HepG2 (cell line): ENCODE measurements at regions not wholly inside any gene's neighbourhood (a gene's known extent, or its start where the extent isn't known, plus 50 kb on each side); places are given as distances from the start of the nearest gene placed in this dataset.

Experiments used
- ATAC-seq: fragments of 200-7000 bp; cut with Tn5 transposase; 3 replicates; pipeline ENCODE4 v1.9.1; 2020; ENCODE audit warnings: mild to moderate bottlenecking, moderate library complexity
- BruUV-seq: library from RNA; stranded (reverse); fragments of 400-500 nt; replicated peaks from 2 replicates; lab custom pipeline; 2021; lab: Mats Ljungman, UMichigan
- CTCF ChIA-PET: fragments of 300-600 bp; formaldehyde crosslinking; extraction: SDS; loops from one replicate; lab custom pipeline; 2021; ENCODE audit warnings: low total read pairs, inconsistent platforms, low intra/inter-chr PET ratio; lab: Yijun Ruan, JAX
- POLR2A ChIA-PET: fragments of 350-600 bp; sonication (Branson Sonifier 250); formaldehyde crosslinking; loops from one replicate; lab custom pipeline; 2020; ENCODE audit warnings: antibody characterized with exemption, inconsistent platforms; lab: Yijun Ruan, JAX
- DNase-seq: peaks from one replicate; pipeline ENCODE4 v3.0.0-alpha.2; 2015; ENCODE audit warnings: low spot score
- FAIRE-seq: peaks from 3 replicates; lab custom pipeline; 2011; peaks lifted over from hg19 to GRCh38; lab: Jason Lieb, UNC
- H2AFZ ChIP-seq: one replicate; pipeline ENCODE4 v1.6.1; 2011; ENCODE audit warnings: low read length, inconsistent platforms
- H3K27ac ChIP-seq: fragments of 300-600 bp; 3 replicates; pipeline ENCODE4 v1.8.0; 2011; ENCODE audit warnings: mixed run types, mild to moderate bottlenecking, mixed read lengths, low read length, inconsistent platforms; ENCODE audit not compliant: insufficient read depth; ENCODE audit errors: extremely low read length
- H3K27me3 ChIP-seq, 2 experiments: fragments of 200-600 bp in 1 of 2; 2 replicates in 1 of 2; 3 replicates in 1 of 2; pipeline versions ENCODE4 v1.6.0 to v1.8.0; 2011; ENCODE audit warnings: low read length in 2 of 2, mild to moderate bottlenecking in 2 of 2, moderate library complexity in 2 of 2, inconsistent platforms in 1 of 2; ENCODE audit not compliant: insufficient read depth in 2 of 2, control insufficient read depth in 1 of 2
- H3K36me3 ChIP-seq, 2 experiments: fragments of 200-600 bp in 1 of 2; replicated peaks in 1 of 2; 2 replicates in 1 of 2; 3 replicates in 1 of 2; pipeline versions ENCODE4 v1.5.1 to v1.8.0; 2011; ENCODE audit warnings: low read length in 2 of 2, inconsistent platforms in 1 of 2; ENCODE audit not compliant: insufficient read depth in 2 of 2, control insufficient read depth in 1 of 2
- H3K4me1 ChIP-seq: 2 replicates; pipeline ENCODE4 v1.5.1; 2012; ENCODE audit warnings: low read length, inconsistent platforms; ENCODE audit not compliant: insufficient read depth
- H3K4me2 ChIP-seq: 2 replicates; pipeline ENCODE4 v1.6.0; 2011; ENCODE audit warnings: low read depth, low read length, inconsistent platforms
- H3K4me3 ChIP-seq, 3 experiments: fragments of 200-600 bp in 1 of 3; sonication (generic), shearing (Covaris generic) in 1 of 3; replicated peaks in 1 of 3; 2 replicates each; pipeline ENCODE4 v1.5.1; 2011 to 2016; ENCODE audit warnings: low read length in 3 of 3, inconsistent platforms in 2 of 3, low read depth in 2 of 3, mild to moderate bottlenecking in 2 of 3, control low read depth in 1 of 3, mixed read lengths in 1 of 3; ENCODE audit not compliant: insufficient read depth in 1 of 3
- H3K79me2 ChIP-seq: one replicate; pipeline ENCODE4 v1.6.1; 2011; ENCODE audit warnings: low read length, inconsistent platforms; ENCODE audit not compliant: insufficient read depth
- H3K9ac ChIP-seq: 2 replicates; pipeline ENCODE4 v1.6.0; 2011; ENCODE audit warnings: mild to moderate bottlenecking, low read depth, low read length, inconsistent platforms; ENCODE audit not compliant: insufficient read depth
- H3K9me3 ChIP-seq: 2 replicates; pipeline ENCODE4 v1.5.1; 2012; ENCODE audit warnings: mild to moderate bottlenecking, low read length
- H4K20me1 ChIP-seq: 2 replicates; pipeline ENCODE4 v1.6.0; 2011; ENCODE audit warnings: inconsistent platforms, mild to moderate bottlenecking, low read length, moderate library complexity; ENCODE audit not compliant: insufficient read depth
- ARID3A ChIP-seq: IDR thresholded peaks from 2 replicates; pipeline ENCODE4 v1.6.1; 2012; ENCODE audit warnings: low read depth, low read length, improper control_type of control experiment
- ATRX ChIP-seq: sonication (generic); formaldehyde crosslinking; IDR thresholded peaks from 2 replicates; pipeline ENCODE4 v1.4.0; 2020; ENCODE audit warnings: missing genetic modification reagents, borderline replicate concordance
- KLF11 ChIP-seq: IDR thresholded peaks from 2 replicates; pipeline ENCODE4 v1.6.1; 2016; ENCODE audit warnings: missing compliant biosample characterization
- NFYC ChIP-seq: IDR thresholded peaks from 2 replicates; pipeline ENCODE4 v1.6.1; 2016; ENCODE audit warnings: missing genetic modification reagents, missing compliant biosample characterization
- PHF20 ChIP-seq: sonication (generic); formaldehyde crosslinking; IDR thresholded peaks from 2 replicates; pipeline ENCODE4 v1.5.0; 2020; ENCODE audit warnings: mild to moderate bottlenecking, missing genetic modification reagents
- ZKSCAN5 ChIP-seq: sonication (generic); formaldehyde crosslinking; IDR thresholded peaks from 2 replicates; pipeline ENCODE4 v1.5.1; 2020; ENCODE audit warnings: mild to moderate bottlenecking, missing genetic modification reagents
- ZMYM3 ChIP-seq: sonication (generic); formaldehyde crosslinking; IDR thresholded peaks from 2 replicates; pipeline ENCODE4 v1.5.1; 2020; ENCODE audit warnings: mild to moderate bottlenecking, missing genetic modification reagents
- ZNF225 ChIP-seq: sonication (generic); formaldehyde crosslinking; IDR thresholded peaks from 2 replicates; pipeline ENCODE4 v1.4.0; 2020; ENCODE audit warnings: mild to moderate bottlenecking, missing genetic modification reagents
- ZNF577 ChIP-seq: sonication (generic); formaldehyde crosslinking; IDR thresholded peaks from 2 replicates; pipeline ENCODE4 v1.4.0; 2020; ENCODE audit warnings: mild to moderate bottlenecking, low read depth, missing genetic modification reagents, borderline replicate concordance
- ZNF644 ChIP-seq: IDR thresholded peaks from 2 replicates; pipeline ENCODE4 v1.6.1; 2016; ENCODE audit warnings: low read depth
- ZNF761 ChIP-seq: sonication (generic); formaldehyde crosslinking; conservative IDR thresholded peaks from 2 replicates; pipeline ENCODE4 v1.4.0; 2020; ENCODE audit warnings: mild to moderate bottlenecking, missing genetic modification reagents
- WGBS: methylation state at CpG from one replicate; pipeline ENCODE4 v1.1.6; 2017; ENCODE audit warnings: low lambda C conversion rate; 5-methylcytosine and 5-hydroxymethylcytosine counted together
- in situ Hi-C: cut with HindIII; loops from 2 replicates; pipeline ENCODE4 v1.10.0; 2017; ENCODE audit warnings: low pct_unique_long_range_greater_than_20kb; ENCODE audit not compliant: extremely low pct_ligation_motif_present
- intact Hi-C: fragments of 100-400 bp; cut with micrococcal nuclease; formaldehyde crosslinking; loops from one replicate; pipeline ENCODE4 v1.10.0; 2022; ENCODE audit not compliant: unreplicated experiment
- TF ChIP-seq, protein P1 (sequence below): sonication (generic); IDR thresholded peaks from 2 replicates; pipeline ENCODE4 v1.6.1; 2016; ENCODE audit warnings: low read depth, borderline replicate concordance
- TF ChIP-seq, protein P2 (sequence below), 2 experiments: sonication (generic) in 1 of 2; formaldehyde crosslinking in 1 of 2; IDR thresholded peaks; 2 replicates each; pipeline versions ENCODE4 v1.5.1 to v1.6.1; 2011 to 2020; ENCODE audit warnings: borderline replicate concordance in 1 of 2, low read depth in 1 of 2, low read length in 1 of 2, mild to moderate bottlenecking in 1 of 2, missing genetic modification reagents in 1 of 2, moderate library complexity in 1 of 2

GRCh38 chr7:51640841-51641240, 324.2 kb upstream of the COBL start:
- DNase-seq (no peak), ATAC-seq (no peak), FAIRE-seq (no peak)
- intact Hi-C loops (no loop called here), in situ Hi-C loops (no loop called here)
- no peaks in the 10 kb centered on the region for H3K36me3 ChIP-seq
- H3K27ac ChIP-seq, result no peak overlapping the region
- TF ChIP-seq ZNF644 (CRISPR knock-in tag) (no peak), ARID3A (no peak), PHF20 (CRISPR knock-in tag) (no peak)
- no peak overlapping the region for H3K9ac ChIP-seq
- H3K4me1 ChIP-seq, result no peaks in the 10 kb centered on the region
- no peak overlapping the region for H2AFZ ChIP-seq
- H3K4me2 ChIP-seq, result no peak overlapping the region
- H3K27me3 ChIP-seq, result peaks cover 0 to 32% of the 10 kb centered on the region in 2 experiments; a peak in 2 of 5 replicates
- no peaks in the 10 kb centered on the region for H3K79me2 ChIP-seq
- H3K9me3 ChIP-seq, result no peaks in the 10 kb centered on the region
- H3K4me3 ChIP-seq, result no peak overlapping the region
- BruUV-seq, result no TSS peak
- 24% methylated on average over 7 of the region's 9 CpGs for WGBS
- no peaks in the 10 kb centered on the region for H4K20me1 ChIP-seq
- POLR2A ChIA-PET, result no interaction called here
- CTCF ChIA-PET, result no interaction called here

DNA sequence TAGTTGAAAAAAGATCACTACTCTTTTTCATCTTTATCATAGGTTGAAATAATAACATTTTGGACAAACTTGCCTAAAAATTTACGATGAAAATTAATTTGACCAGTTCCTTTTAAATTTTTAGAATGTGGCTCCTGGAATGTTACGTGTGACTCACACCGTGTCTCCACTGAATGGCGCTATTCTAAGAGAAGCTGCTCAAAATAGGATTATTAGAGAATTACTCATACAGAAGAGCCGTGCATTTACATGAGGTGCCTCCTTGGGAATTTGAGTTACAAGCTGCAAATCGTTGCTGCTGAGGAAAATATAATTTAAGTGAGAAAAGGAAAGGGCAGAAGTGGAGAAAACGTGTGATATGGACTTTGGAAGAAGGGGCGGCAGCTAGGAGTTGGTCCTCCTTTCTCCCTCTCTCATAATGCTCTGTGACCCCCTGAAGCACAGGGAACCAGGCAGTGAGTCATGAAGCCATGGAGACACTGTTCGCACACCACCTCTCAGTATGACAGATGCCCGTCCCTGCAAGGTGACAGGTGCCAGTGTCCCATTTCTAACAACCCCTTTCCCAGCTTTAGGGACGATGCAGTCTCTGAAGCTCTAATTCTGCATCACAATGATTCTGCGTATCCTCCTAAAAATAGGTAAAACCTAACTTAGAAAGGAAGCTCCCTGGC, 323.2 kb upstream of the COBL start:
- Histone ChIP-seq H3K4me2 (no peak overlapping the region), H3K4me3 (no peak overlapping the region), H3K79me2 (no peaks in the 10 kb centered on the region), H3K9ac (no peak overlapping the region), H3K27ac (no peak overlapping the region), H3K4me1 (no peaks in the 10 kb centered on the region), H3K27me3 (peaks cover 0 to 29% of the 10 kb centered on the region in 2 experiments; a peak in 2 of 5 replicates), H3K9me3 (no peaks in the 10 kb centered on the region), H3K36me3 (no peaks in the 10 kb centered on the region), H4K20me1 (no peaks in the 10 kb centered on the region), H2AFZ (no peak overlapping the region)
- TF ChIP-seq ZNF761 (CRISPR knock-in tag) (no peak), ATRX (CRISPR knock-in tag) (no peak), NFYC (no peak), ZNF225 (CRISPR knock-in tag) (no peak), ZKSCAN5 (CRISPR knock-in tag) (no peak), KLF11 (CRISPR knock-in tag) (no peak), ZMYM3 (CRISPR knock-in tag) (no peak), ZNF577 (no peak)
- TF ChIP-seq, protein P1, sequence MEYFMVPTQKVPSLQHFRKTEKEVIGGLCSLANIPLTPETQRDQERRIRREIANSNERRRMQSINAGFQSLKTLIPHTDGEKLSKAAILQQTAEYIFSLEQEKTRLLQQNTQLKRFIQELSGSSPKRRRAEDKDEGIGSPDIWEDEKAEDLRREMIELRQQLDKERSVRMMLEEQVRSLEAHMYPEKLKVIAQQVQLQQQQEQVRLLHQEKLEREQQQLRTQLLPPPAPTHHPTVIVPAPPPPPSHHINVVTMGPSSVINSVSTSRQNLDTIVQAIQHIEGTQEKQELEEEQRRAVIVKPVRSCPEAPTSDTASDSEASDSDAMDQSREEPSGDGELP, result no peak
- TF ChIP-seq, protein P2, sequence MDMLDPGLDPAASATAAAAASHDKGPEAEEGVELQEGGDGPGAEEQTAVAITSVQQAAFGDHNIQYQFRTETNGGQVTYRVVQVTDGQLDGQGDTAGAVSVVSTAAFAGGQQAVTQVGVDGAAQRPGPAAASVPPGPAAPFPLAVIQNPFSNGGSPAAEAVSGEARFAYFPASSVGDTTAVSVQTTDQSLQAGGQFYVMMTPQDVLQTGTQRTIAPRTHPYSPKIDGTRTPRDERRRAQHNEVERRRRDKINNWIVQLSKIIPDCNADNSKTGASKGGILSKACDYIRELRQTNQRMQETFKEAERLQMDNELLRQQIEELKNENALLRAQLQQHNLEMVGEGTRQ (IDR thresholded peaks at IDR 0.05; ENCODE audit: low read depth, low read length), result no peak
- TF ChIP-seq, protein P2 (CRISPR knock-in tag; IDR thresholded peaks at IDR 0.05; ENCODE audit: borderline replicate concordance), result no peak
- FAIRE-seq (no peak), DNase-seq (no peak), ATAC-seq (no peak)
- POLR2A ChIA-PET, result no interaction called here
- intact Hi-C loops (no loop called here), in situ Hi-C loops (no loop called here)
- 11% methylated on average over 12 of the region's 12 CpGs for WGBS
- CTCF ChIA-PET, result no interaction called here
- BruUV-seq, result no TSS peak
